22Rv1 (cell line): ENCODE measurements at regions not wholly inside any gene's neighbourhood (a gene's known extent, or its start where the extent isn't known, plus 50 kb on each side); places are given as distances from the start of the nearest gene placed in this dataset.

ENCODE experiments used
- CTCF ChIP-seq: fragments of 450-650 bp; IDR thresholded peaks from 2 replicates; pipeline ENCODE4 v1.5.1; 2017; ENCODE audit warnings: mild to moderate bottlenecking
- ZFX ChIP-seq: fragments of 450-650 bp; IDR thresholded peaks from 2 replicates; pipeline ENCODE4 v1.6.1; 2017; ENCODE audit warnings: antibody characterized with exemption, borderline replicate concordance

DNA sequence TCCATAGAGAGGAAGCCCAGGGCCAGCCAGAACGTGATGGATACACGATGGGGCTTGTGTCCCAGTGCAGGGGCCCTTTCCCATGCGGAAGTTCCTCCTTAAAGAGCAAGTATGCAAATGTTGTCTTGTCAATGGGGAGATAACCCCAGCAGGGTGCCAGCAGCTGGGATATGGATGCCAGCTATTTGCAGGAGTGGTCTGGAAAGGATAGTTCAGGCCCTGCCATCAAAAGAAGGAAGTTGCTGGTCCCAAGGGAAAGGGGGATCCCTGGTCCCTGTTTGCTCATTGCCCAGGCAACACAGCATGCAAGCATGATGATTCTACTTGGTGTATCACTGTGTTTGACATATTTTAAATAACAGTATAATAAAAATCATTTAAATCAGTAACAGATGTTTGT, 73.1 kb upstream of the HECW1 start:
- TF ChIP-seq CTCF (no peak), ZFX (no peak)
